Transverse colon (tissue), 4 donors: ENCODE measurements at regions not wholly inside any gene's neighbourhood (a gene's known extent, or its start where the extent isn't known, plus 50 kb on each side); places are given as distances from the start of the nearest gene placed in this dataset.
"Not testable (repeated sequence)": the region's sequence is repeated elsewhere in the genome, so short reads cannot be mapped to it uniquely, and the experiment has no call there.

Source experiments
- DNase-seq: peaks from one replicate; pipeline ENCODE4 v3.0.0-alpha.2; 2019
- H3K27ac ChIP-seq, 4 donors: fragments of 200-600 bp; sonication (generic); 2 replicates each; pipeline ENCODE4 v1.5.1; 2016 to 2018; ENCODE audit warnings: inconsistent platforms in 4 of 4
- H3K27me3 ChIP-seq: fragments of 200-600 bp; sonication (generic); 2 replicates; pipeline ENCODE4 v1.5.1; 2017; ENCODE audit warnings: inconsistent platforms
- H3K36me3 ChIP-seq, 4 donors: fragments of 200-600 bp; sonication (generic); 2 replicates each; pipeline ENCODE4 v1.5.1; 2017 to 2019; ENCODE audit warnings: inconsistent platforms in 4 of 4
- H3K4me1 ChIP-seq, 4 donors: fragments of 200-600 bp; sonication (generic); 2 replicates each; pipeline ENCODE4 v1.5.1; 2017 to 2020; ENCODE audit warnings: inconsistent platforms in 4 of 4
- H3K4me3 ChIP-seq, 4 donors: fragments of 200-600 bp; sonication (generic); 1 replicate in 1 of 4; 2 replicates in 3 of 4; pipeline versions ENCODE4 v1.5.1 to v1.6.1; 2017 to 2019; ENCODE audit warnings: inconsistent platforms in 4 of 4
- H3K9me3 ChIP-seq, 2 donors: fragments of 200-600 bp; sonication (generic); 2 replicates each; pipeline ENCODE4 v1.5.1; 2017 to 2019; ENCODE audit warnings: inconsistent platforms in 2 of 2
- EP300 ChIP-seq: sonication (generic); formaldehyde crosslinking; IDR thresholded peaks from one replicate; pipeline ENCODE4 v1.6.1; 2017; ENCODE audit warnings: antibody characterized with exemption, low read depth
- POLR2A ChIP-seq: fragments of 450-650 bp; IDR thresholded peaks from one replicate; pipeline ENCODE4 v1.6.1; 2016; ENCODE audit warnings: antibody characterized with exemption, mild to moderate bottlenecking, moderate library complexity
- POLR2AphosphoS5 ChIP-seq, 3 donors: sonication (generic); formaldehyde crosslinking; IDR thresholded peaks; one replicate each; pipeline ENCODE4 v1.6.1; 2016; ENCODE audit warnings: antibody characterized with exemption in 3 of 3
- WGBS, 2 donors: methylation state at CpG; one replicate each; pipeline ENCODE4 v1.1.5; 2018; ENCODE audit warnings: low coverage in 1 of 2; 5-methylcytosine and 5-hydroxymethylcytosine counted together
- in situ Hi-C, 4 donors: fragments of 200-750 bp; cut with MboI; loops; one replicate each; pipeline versions ENCODE4 v1.15.0 to v1.15.1; 2017; ENCODE audit warnings: low sequenced_read_pairs in 3 of 4, low pct_ligation_motif_present in 1 of 4, low pct_unique_long_range_greater_than_20kb in 1 of 4
- intact Hi-C: fragments of 100-400 bp; cut with DNase I; formaldehyde crosslinking; loops from one replicate; pipeline ENCODE4 v1.15.1; 2023; ENCODE audit warnings: low total_unique reads
- small RNA-seq, 4 donors: library from RNA; depleted of rRNA; stranded (forward); fragments of <200 nt; gene quantifications; one replicate each; pipeline ENCODE3, GENCODE V24; 2016
- TF ChIP-seq, protein P1 (sequence below), 5 experiments: fragments of 200-600 bp in 3 of 5; fragments of 450-650 bp in 2 of 5; sonication (generic) in 3 of 5; IDR thresholded peaks; 1 replicate in 2 of 5; 2 replicates in 3 of 5; pipeline ENCODE4 v1.5.1; 2016 to 2017; ENCODE audit warnings: antibody characterized with exemption in 5 of 5, inconsistent platforms in 3 of 5, mild to moderate bottlenecking in 2 of 5, moderate library complexity in 1 of 5

DNA sequence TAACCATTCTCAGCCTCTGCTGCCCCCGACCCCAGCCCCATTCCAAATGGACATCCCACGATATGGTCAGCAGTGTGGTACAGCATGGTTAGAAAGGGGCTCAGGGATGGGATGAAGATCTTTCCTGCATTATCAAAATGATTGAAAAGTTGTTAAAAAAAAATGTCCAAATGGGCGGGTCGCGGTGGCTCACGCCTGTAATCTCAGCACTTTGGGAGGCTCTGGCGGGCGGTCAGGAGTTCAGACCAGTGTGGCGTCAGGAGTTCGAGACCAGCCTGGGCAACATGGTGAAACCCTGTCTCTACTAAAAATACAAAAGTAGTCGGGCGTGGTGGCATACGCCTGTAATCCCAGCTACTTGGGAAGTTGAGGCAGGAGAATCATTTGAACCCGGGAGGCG, 54.3 kb upstream of the ZNF254 start:
- in situ Hi-C loops, result no loop called here
- intact Hi-C loops, result no loop called here
- Histone ChIP-seq H3K27me3 (no peaks in the 10 kb centered on the region), H3K4me1 (peaks cover 9 to 23% (median 14%) of the 10 kb centered on the region in 4 donors), H3K4me3 (peak overlapping the region; percentile 15 to 89 (median 80)), H3K36me3 (peaks cover 0 to 9% (median 2%) of the 10 kb centered on the region in 4 donors), H3K27ac (peak overlapping the region; percentile 92 to 97 (median 94)), H3K9me3 (no peaks in the 10 kb centered on the region)
- no peak for DNase-seq
- TF ChIP-seq EP300 (no peak), POLR2AphosphoS5 (IDR thresholded peaks at IDR 0.05) (no peak), POLR2A (no peak)
- TF ChIP-seq, protein P1, sequence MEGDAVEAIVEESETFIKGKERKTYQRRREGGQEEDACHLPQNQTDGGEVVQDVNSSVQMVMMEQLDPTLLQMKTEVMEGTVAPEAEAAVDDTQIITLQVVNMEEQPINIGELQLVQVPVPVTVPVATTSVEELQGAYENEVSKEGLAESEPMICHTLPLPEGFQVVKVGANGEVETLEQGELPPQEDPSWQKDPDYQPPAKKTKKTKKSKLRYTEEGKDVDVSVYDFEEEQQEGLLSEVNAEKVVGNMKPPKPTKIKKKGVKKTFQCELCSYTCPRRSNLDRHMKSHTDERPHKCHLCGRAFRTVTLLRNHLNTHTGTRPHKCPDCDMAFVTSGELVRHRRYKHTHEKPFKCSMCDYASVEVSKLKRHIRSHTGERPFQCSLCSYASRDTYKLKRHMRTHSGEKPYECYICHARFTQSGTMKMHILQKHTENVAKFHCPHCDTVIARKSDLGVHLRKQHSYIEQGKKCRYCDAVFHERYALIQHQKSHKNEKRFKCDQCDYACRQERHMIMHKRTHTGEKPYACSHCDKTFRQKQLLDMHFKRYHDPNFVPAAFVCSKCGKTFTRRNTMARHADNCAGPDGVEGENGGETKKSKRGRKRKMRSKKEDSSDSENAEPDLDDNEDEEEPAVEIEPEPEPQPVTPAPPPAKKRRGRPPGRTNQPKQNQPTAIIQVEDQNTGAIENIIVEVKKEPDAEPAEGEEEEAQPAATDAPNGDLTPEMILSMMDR (IDR thresholded peaks at IDR 0.05), result no peak
- WGBS, 2 donors, result 62 to 67% methylated on average over 10 to 15 of the region's 15 CpGs

DNA sequence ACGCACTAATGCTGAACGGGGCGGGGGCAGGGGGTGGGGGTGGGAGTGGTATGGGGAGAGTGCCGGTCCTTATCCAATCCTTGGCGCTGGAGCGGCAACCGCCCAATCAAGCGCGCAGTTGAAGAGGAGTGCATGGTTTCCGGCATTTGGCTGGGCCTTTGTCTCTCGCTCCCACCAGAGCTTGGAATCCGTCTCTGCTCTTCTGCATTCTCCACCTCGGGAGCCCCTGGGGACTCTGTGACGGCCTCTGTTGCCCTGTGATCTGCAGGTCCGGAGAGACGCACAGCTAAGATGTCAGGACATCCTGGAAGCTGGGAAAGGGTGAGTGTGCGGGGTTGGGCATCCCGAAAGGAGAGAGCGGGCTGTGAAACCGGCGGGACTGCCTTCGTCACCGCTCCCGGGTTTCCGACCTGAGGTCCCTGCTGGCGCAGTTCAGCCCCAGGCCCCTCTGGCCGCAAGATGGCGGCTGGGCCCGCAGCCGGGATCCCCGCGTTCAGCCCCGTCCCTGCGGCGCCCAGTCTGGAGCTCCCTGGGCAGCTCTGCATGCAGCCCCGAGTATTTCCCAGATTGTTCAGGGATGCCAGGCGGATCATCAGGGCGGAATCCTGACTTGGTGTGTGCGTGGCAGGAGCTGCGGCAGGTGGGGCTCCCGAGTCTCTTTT, 53.6 kb upstream of the ZNF254 start:
- in situ Hi-C loops (no loop called here), intact Hi-C loops (no loop called here)
- H3K9me3 ChIP-seq, result no peaks in the 10 kb centered on the region
- H3K4me1 ChIP-seq, result peaks cover 9 to 23% (median 14%) of the 10 kb centered on the region in 4 donors
- peak; percentile 88 for DNase-seq
- peaks cover 0 to 9% (median 2%) of the 10 kb centered on the region in 4 donors for H3K36me3 ChIP-seq
- H3K4me3 ChIP-seq, result peak overlapping the region; percentile 50 to 89 (median 80)
- H3K27ac ChIP-seq, result peak overlapping the region; percentile 92 to 97 (median 94)
- WGBS, 2 donors, result 1% methylated on average over 30 of the region's 41 CpGs; no CpG with 5 or more reads in 1 of the 2 donors
- TF ChIP-seq EP300, result no peak
- peak; percentile 81 for TF ChIP-seq POLR2A
- TF ChIP-seq, protein P1 (IDR thresholded peaks at IDR 0.05), result peak in 2 of 5 experiments; percentile 18 to 26
- TF ChIP-seq POLR2AphosphoS5 (IDR thresholded peaks at IDR 0.05), result peak; percentile 53 to 84 (median 73)
- no peaks in the 10 kb centered on the region for H3K27me3 ChIP-seq

- TF ChIP-seq POLR2A (no peak), EP300 (no peak), POLR2AphosphoS5 (IDR thresholded peaks at IDR 0.05) (no peak)
- TF ChIP-seq, protein P1 (IDR thresholded peaks at IDR 0.05), result no peak
- Histone ChIP-seq H3K36me3 (peaks cover 0 to 9% (median 2%) of the 10 kb centered on the region in 4 donors), H3K9me3 (no peaks in the 10 kb centered on the region), H3K4me1 (peaks cover 9 to 23% (median 14%) of the 10 kb centered on the region in 4 donors), H3K27ac (peak overlapping the region; percentile 92 to 97 (median 94)), H3K27me3 (no peaks in the 10 kb centered on the region), H3K4me3 (peak overlapping the region; percentile 50 to 89 (median 80))
- WGBS, 2 donors, result 1% methylated on average over 15 of the region's 15 CpGs; no CpG with 5 or more reads in 1 of the 2 donors
- intact Hi-C loops (no loop called here), in situ Hi-C loops (no loop called here)
- peak; percentile 62 for DNase-seq
Measured at GRCh38 chr19:24033963-24034342, 53.0 kb upstream of the ZNF254 start.

GRCh38 chr19:24035261-24035880, 51.6 kb upstream of the ZNF254 start:
- in situ Hi-C loops, H3K9me3 ChIP-seq, DNase-seq, H3K27me3 ChIP-seq, intact Hi-C loops, H3K36me3 ChIP-seq: not testable (repeated sequence)
- Histone ChIP-seq H3K4me1 (peaks cover 9 to 23% (median 14%) of the 10 kb centered on the region in 4 donors), H3K4me3 (peak overlapping the region in 2 of 4 donors; percentile 86 to 89), H3K27ac (peak overlapping the region; percentile 92 to 97 (median 94))
- WGBS, 2 donors, result 68 to 83% methylated on average over 7 to 12 of the region's 12 CpGs

Small RNA genes lying in the stretch of these regions (small RNA-seq; reads per million reads assigned to genes)
- gene RNA5-8SP4, result 0 to 0.36 (median 0.09) reads per million in 4 donors
